ENCODE measurements at regions not wholly inside any gene's neighbourhood (a gene's known extent, or its start where the extent isn't known, plus 50 kb on each side); places are given as distances from the start of the nearest gene placed in this dataset.

DNA sequence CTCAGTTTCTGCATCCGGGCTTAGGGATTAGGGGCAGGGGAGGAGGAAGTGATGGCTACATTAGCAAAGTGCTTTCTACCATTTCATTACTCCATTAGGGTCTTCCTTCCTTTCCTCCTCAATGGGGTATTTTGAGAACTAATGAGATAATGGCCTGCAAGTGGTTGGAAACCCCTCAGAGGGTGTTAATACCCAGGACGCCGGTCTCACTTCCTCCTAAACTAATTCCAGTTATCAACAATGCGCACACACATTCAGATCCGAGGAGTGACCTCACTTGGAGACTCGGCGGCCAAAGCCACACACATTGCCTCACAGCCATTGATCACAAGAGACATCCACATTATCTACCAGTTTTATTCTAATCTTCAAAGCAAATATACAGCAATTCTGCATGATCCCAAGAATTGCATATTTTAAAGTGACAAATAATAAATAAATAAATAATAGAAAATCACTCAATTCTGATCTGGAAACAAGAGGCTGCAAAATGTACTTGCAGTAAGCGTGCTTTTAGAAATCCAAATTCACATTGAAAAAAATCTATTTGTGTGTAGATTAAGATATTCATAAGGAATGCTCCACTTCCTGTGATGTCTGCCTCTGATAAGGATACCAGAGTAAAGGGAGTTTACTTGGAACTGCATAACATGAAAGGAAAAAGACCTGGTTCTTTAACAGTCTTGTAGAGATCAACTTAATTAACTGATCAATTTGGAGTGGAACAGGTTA is 329.1 kb downstream of the FBXW7 start:
- ATAC-seq (no peak), DNase-seq (no peak)
- Histone ChIP-seq H3K27ac (no peak overlapping the region), H3K4me1 (peaks cover 0 to 22% (median 12%) of the 10 kb centered on the region in 12 donors), H3K27me3 (peaks cover 0 to 5% (median 0%) of the 10 kb centered on the region in 9 donors), H3K9me3 (no peaks in the 10 kb centered on the region), H3K36me3 (no peaks in the 10 kb centered on the region), H3K4me3 (no peak overlapping the region)
- intact Hi-C loops (cut with DNase I), result no loop called here
- 34 to 54% (median 39%) methylated on average over 8 of the region's 8 CpGs for WGBS, 4 donors
- TF ChIP-seq, protein P1, sequence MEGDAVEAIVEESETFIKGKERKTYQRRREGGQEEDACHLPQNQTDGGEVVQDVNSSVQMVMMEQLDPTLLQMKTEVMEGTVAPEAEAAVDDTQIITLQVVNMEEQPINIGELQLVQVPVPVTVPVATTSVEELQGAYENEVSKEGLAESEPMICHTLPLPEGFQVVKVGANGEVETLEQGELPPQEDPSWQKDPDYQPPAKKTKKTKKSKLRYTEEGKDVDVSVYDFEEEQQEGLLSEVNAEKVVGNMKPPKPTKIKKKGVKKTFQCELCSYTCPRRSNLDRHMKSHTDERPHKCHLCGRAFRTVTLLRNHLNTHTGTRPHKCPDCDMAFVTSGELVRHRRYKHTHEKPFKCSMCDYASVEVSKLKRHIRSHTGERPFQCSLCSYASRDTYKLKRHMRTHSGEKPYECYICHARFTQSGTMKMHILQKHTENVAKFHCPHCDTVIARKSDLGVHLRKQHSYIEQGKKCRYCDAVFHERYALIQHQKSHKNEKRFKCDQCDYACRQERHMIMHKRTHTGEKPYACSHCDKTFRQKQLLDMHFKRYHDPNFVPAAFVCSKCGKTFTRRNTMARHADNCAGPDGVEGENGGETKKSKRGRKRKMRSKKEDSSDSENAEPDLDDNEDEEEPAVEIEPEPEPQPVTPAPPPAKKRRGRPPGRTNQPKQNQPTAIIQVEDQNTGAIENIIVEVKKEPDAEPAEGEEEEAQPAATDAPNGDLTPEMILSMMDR (IDR thresholded peaks at IDR 0.05), result no peak
- no peak for TF ChIP-seq POLR2A (IDR thresholded peaks at IDR 0.05)

DNA sequence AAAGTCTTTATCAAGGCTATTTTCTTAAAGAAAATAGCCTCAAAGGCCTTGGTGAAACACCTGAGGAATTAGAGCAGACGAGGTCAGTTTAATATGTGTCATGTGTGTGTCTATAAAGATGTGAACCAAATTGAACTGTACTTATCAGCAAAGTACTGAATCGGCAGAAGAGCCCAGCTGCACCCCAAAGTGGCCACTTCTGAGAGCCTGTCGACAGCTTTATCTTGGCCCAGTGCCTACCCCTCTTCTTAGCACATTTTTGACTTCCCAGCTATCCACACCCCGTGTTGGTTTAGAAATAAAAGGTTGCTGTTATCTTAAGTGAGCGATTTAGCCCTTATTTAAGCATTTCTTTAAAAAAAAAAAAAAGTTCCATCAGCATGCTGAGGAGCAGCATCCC is 329.7 kb downstream of the FBXW7 start:
- Histone ChIP-seq H3K4me1 (peaks cover 0 to 22% (median 12%) of the 10 kb centered on the region in 12 donors), H3K27me3 (peaks cover 0 to 5% (median 0%) of the 10 kb centered on the region in 9 donors), H3K4me3 (no peak overlapping the region), H3K36me3 (no peaks in the 10 kb centered on the region), H3K9me3 (no peaks in the 10 kb centered on the region), H3K27ac (no peak overlapping the region)
- WGBS, 4 donors, result 24 to 28% (median 25%) methylated on average over 5 of the region's 5 CpGs
- DNase-seq (no peak), ATAC-seq (no peak)
- no peak for TF ChIP-seq POLR2A (IDR thresholded peaks at IDR 0.05)
- TF ChIP-seq, protein P1 (IDR thresholded peaks at IDR 0.05), result no peak
- intact Hi-C loops (cut with DNase I), result no loop called here

DNA sequence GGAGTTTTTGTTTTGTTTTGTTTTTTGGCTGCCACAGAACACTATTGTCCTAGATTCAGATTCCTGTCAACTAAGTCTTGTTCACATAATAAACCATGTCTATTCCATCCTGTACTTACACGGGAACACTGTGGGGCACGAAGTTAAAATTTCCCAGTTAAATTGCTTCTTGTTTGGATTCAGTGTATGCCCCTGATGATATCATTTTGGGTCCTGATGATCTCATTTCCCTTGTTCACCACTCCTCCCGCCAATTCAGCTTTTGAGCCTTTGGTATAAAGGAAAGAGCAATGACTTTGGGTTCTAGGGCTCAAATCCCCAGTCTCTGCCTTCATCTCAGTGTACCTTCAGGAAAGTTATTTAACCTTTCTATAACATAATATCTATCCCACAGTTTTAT is 333.5 kb downstream of the FBXW7 start:
- DNase-seq (no peak), ATAC-seq (no peak)
- Histone ChIP-seq H3K27me3 (no peaks in the 10 kb centered on the region), H3K4me1 (peaks cover 0 to 20% (median 15%) of the 10 kb centered on the region in 12 donors), H3K27ac (no peak overlapping the region), H3K9me3 (no peaks in the 10 kb centered on the region), H3K36me3 (no peaks in the 10 kb centered on the region), H3K4me3 (no peak overlapping the region)
- intact Hi-C loops (cut with DNase I), result loop anchor here in 2 of 10 donors (5.0 kb wide), 2 partner anchors 45 to 85 kb away; no protein-coding TSS in a partner anchor
- TF ChIP-seq, protein P1 (IDR thresholded peaks at IDR 0.05), result no peak
- TF ChIP-seq POLR2A (IDR thresholded peaks at IDR 0.05), result no peak
- WGBS, 4 donors, result 57 to 70% (median 58%) methylated on average over 3 of the region's 3 CpGs

DNA sequence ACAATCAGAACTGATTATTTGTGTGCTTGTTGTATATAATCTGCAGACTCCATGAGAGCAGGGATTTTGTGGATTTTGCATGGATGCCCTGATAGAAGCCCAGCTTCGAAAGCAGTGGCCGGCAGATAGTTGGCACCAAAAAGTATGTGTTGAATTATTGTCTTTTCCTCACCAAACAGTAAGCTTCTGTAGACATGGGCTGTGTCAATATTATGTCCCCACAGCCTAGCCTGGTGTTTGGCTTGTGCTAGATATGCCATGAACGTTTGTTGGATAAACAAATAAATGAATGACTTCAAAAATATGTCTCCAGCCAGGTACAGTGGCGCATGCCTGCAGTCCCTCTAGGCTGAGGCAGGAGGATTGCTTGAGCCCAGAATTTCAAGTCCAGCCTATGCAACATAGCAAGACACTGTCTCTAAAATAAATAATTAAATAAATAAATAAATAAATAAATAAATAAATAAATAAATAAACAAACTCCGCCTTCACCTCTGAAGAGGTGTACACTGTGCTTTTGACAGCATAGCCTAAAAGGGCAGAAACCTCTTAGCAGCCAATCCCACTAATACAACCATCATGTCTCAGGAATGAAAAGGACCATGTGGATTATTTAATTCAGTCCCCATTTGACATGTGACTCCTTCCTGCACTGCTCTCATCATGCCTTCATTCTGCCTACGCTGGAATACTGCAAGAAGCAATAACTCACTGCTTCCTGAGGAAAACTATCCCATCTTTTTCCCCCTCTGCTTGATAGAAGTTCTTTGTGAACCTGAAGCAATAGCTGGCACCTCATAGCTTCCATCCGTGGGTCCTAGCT is 335.2 kb downstream of the FBXW7 start:
- intact Hi-C loops (cut with DNase I), result loop anchor here in 2 of 10 donors (5.0 kb wide), 2 partner anchors 47 to 83 kb away; no protein-coding TSS in a partner anchor
- peaks cover 0 to 27% (median 13%) of the 10 kb centered on the region in 12 donors for H3K4me1 ChIP-seq
- no peaks in the 10 kb centered on the region for H3K9me3 ChIP-seq
- ATAC-seq (no peak), DNase-seq (no peak)
- TF ChIP-seq, protein P1 (IDR thresholded peaks at IDR 0.05), result no peak
- no peak for TF ChIP-seq POLR2A (IDR thresholded peaks at IDR 0.05)
- 88 to 92% (median 90%) methylated on average over 7 of the region's 7 CpGs for WGBS, 4 donors
- H3K36me3 ChIP-seq, result no peaks in the 10 kb centered on the region
- no peak overlapping the region for H3K27ac ChIP-seq
- no peak overlapping the region for H3K4me3 ChIP-seq
- H3K27me3 ChIP-seq, result no peaks in the 10 kb centered on the region
